ENCODE measurements at regions not wholly inside any gene's neighbourhood (a gene's known extent, or its start where the extent isn't known, plus 50 kb on each side); places are given as distances from the start of the nearest gene placed in this dataset.

- DNase-seq (ENCODE audit: low read depth in 1 of 2, low spot score in 1 of 2), result no peak
- no peaks in the 10 kb centered on the region for H3K27me3 ChIP-seq (ENCODE audit: insufficient read depth, poor library complexity, severe bottlenecking)
- no peak overlapping the region for H3K4me3 ChIP-seq (replicated peaks; ENCODE audit: insufficient read depth, low read length)
- TF ChIP-seq GABPA (IDR thresholded peaks at IDR 0.05; ENCODE audit: low read depth) (no peak), CTCF (IDR thresholded peaks at IDR 0.05; ENCODE audit: insufficient read depth, low read length) (no peak), SPI1 (IDR thresholded peaks at IDR 0.05; ENCODE audit: borderline replicate concordance, low read depth) (no peak), POLR2AphosphoS5 (IDR thresholded peaks at IDR 0.05; ENCODE audit: low read depth) (no peak)
- TF ChIP-seq, protein P1, sequence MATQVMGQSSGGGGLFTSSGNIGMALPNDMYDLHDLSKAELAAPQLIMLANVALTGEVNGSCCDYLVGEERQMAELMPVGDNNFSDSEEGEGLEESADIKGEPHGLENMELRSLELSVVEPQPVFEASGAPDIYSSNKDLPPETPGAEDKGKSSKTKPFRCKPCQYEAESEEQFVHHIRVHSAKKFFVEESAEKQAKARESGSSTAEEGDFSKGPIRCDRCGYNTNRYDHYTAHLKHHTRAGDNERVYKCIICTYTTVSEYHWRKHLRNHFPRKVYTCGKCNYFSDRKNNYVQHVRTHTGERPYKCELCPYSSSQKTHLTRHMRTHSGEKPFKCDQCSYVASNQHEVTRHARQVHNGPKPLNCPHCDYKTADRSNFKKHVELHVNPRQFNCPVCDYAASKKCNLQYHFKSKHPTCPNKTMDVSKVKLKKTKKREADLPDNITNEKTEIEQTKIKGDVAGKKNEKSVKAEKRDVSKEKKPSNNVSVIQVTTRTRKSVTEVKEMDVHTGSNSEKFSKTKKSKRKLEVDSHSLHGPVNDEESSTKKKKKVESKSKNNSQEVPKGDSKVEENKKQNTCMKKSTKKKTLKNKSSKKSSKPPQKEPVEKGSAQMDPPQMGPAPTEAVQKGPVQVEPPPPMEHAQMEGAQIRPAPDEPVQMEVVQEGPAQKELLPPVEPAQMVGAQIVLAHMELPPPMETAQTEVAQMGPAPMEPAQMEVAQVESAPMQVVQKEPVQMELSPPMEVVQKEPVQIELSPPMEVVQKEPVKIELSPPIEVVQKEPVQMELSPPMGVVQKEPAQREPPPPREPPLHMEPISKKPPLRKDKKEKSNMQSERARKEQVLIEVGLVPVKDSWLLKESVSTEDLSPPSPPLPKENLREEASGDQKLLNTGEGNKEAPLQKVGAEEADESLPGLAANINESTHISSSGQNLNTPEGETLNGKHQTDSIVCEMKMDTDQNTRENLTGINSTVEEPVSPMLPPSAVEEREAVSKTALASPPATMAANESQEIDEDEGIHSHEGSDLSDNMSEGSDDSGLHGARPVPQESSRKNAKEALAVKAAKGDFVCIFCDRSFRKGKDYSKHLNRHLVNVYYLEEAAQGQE (IDR thresholded peaks at IDR 0.05; ENCODE audit: insufficient replicate concordance, low read depth), result no peak
- no peak overlapping the region for H3K27ac ChIP-seq (replicated peaks)
Measured at GRCh38 chr5:115684513-115685037, 58.7 kb upstream of the TMED7 start.

GRCh38 chr5:115683081-115683480 is 57.2 kb upstream of the TMED7 start:
- TF ChIP-seq, protein P1 (IDR thresholded peaks at IDR 0.05; ENCODE audit: insufficient replicate concordance, low read depth), result no peak
- TF ChIP-seq CTCF (IDR thresholded peaks at IDR 0.05; ENCODE audit: insufficient read depth, low read length) (no peak), GABPA (IDR thresholded peaks at IDR 0.05; ENCODE audit: low read depth) (no peak), POLR2AphosphoS5 (IDR thresholded peaks at IDR 0.05; ENCODE audit: low read depth) (no peak), SPI1 (IDR thresholded peaks at IDR 0.05; ENCODE audit: borderline replicate concordance, low read depth) (no peak)
- DNase-seq (ENCODE audit: low read depth in 1 of 2, low spot score in 1 of 2), result no peak

More at GRCh38 chr5:115683081-115683480, 57.2 kb upstream of the TMED7 start:
- H3K4me3 ChIP-seq (replicated peaks; ENCODE audit: insufficient read depth, low read length), result no peak overlapping the region
- H3K27ac ChIP-seq (replicated peaks), result no peak overlapping the region
- H3K27me3 ChIP-seq (ENCODE audit: insufficient read depth, poor library complexity, severe bottlenecking), result no peaks in the 10 kb centered on the region

Measured in HL-60 (cell line).